DMS153 treated with DMSO at 0.1 percent for 48 hours (cell line): ENCODE measurements at regions not wholly inside any gene's neighbourhood (a gene's known extent, or its start where the extent isn't known, plus 50 kb on each side); places are given as distances from the start of the nearest gene placed in this dataset.
"Not testable (repeated sequence)": the region's sequence is repeated elsewhere in the genome, so short reads cannot be mapped to it uniquely, and the experiment has no call there.

ENCODE experiments used
- DNase-seq: peaks from one replicate; lab custom pipeline; 2025; ENCODE audit not compliant: unreplicated experiment; lab: John Stamatoyannopoulos, UW

GRCh38 chr9:39559384-39559783 is 203.9 kb downstream of the SPATA31A1 start:
- peak; percentile 0 for DNase-seq

- not testable (repeated sequence) for DNase-seq
Observed at GRCh38 chr9:39566782-39567181, 211.3 kb downstream of the SPATA31A1 start.

- DNase-seq, result not testable (repeated sequence)
Observed at GRCh38 chr9:39567396-39567795, 211.9 kb downstream of the SPATA31A1 start.

GRCh38 chr9:39568900-39569299 is 213.4 kb downstream of the SPATA31A1 start:
- DNase-seq, result not testable (repeated sequence)

- not testable (repeated sequence) for DNase-seq
Observed at GRCh38 chr9:39573024-39574022, 217.9 kb downstream of the SPATA31A1 start.

- DNase-seq, result not testable (repeated sequence)
Observed at GRCh38 chr9:39579000-39579399, 223.5 kb downstream of the SPATA31A1 start.

- not testable (repeated sequence) for DNase-seq
Observed at GRCh38 chr9:39581296-39581695, 225.8 kb downstream of the SPATA31A1 start.

- DNase-seq, result not testable (repeated sequence)
Observed at GRCh38 chr9:39582677-39583412, 227.4 kb downstream of the SPATA31A1 start.

- not testable (repeated sequence) for DNase-seq
Observed at GRCh38 chr9:39583413-39583747, 227.9 kb downstream of the SPATA31A1 start.

- DNase-seq, result not testable (repeated sequence)
Observed at GRCh38 chr9:39585233-39585632, 229.8 kb downstream of the SPATA31A1 start.

- no peak for DNase-seq
Observed at GRCh38 chr9:39587844-39588499, 232.5 kb downstream of the SPATA31A1 start.

- DNase-seq, result no peak
Observed at GRCh38 chr9:39588500-39589137, 233.2 kb downstream of the SPATA31A1 start.

- not testable (repeated sequence) for DNase-seq
Observed at GRCh38 chr9:39604089-39604488, 248.6 kb downstream of the SPATA31A1 start.

- DNase-seq, result not testable (repeated sequence)
Observed at GRCh38 chr9:39611449-39612231, 256.2 kb downstream of the SPATA31A1 start.

- DNase-seq, result not testable (repeated sequence)
Observed at GRCh38 chr9:39616480-39616879, 261.0 kb downstream of the SPATA31A1 start.

- DNase-seq, result not testable (repeated sequence)
Observed at GRCh38 chr9:39624048-39624447, 268.6 kb downstream of the SPATA31A1 start.

GRCh38 chr9:39632071-39632470 is 276.6 kb downstream of the SPATA31A1 start:
- not testable (repeated sequence) for DNase-seq

GRCh38 chr9:39649029-39649428 is 293.6 kb downstream of the SPATA31A1 start:
- not testable (repeated sequence) for DNase-seq

- not testable (repeated sequence) for DNase-seq
Observed at GRCh38 chr9:39656960-39657603, 301.6 kb downstream of the SPATA31A1 start.
